ENCODE measurements at regions not wholly inside any gene's neighbourhood (a gene's known extent, or its start where the extent isn't known, plus 50 kb on each side); places are given as distances from the start of the nearest gene placed in this dataset.

GRCh38 chr3:87848003-87848402 is 210.8 kb downstream of the CGGBP1 start:
- no peak for TF ChIP-seq EZH2 (optimal IDR thresholded peaks at IDR 0.05; ENCODE audit: low read depth, low read length)
- no peak for TF ChIP-seq CTCF (IDR thresholded peaks at IDR 0.05; ENCODE audit: low read length)
